C4-2B (cell line): ENCODE measurements at regions not wholly inside any gene's neighbourhood (a gene's known extent, or its start where the extent isn't known, plus 50 kb on each side); places are given as distances from the start of the nearest gene placed in this dataset.

Source experiments
- CTCF ChIP-seq: fragments of 450-650 bp; conservative IDR thresholded peaks from 2 replicates; pipeline ENCODE4 v1.5.1; 2017; ENCODE audit warnings: mild to moderate bottlenecking
- ZFX ChIP-seq: fragments of 450-650 bp; IDR thresholded peaks from 2 replicates; pipeline ENCODE4 v1.6.1; 2017

GRCh38 chrX:14220386-14220944, 190.8 kb upstream of the GEMIN8 start:
- no peak for TF ChIP-seq CTCF
- no peak for TF ChIP-seq ZFX
